Ovary (tissue), 3 donors: ENCODE measurements at regions not wholly inside any gene's neighbourhood (a gene's known extent, or its start where the extent isn't known, plus 50 kb on each side); places are given as distances from the start of the nearest gene placed in this dataset.

Experiments used
- CTCF ChIP-seq, 3 donors: fragments of 450-650 bp in 2 of 3; fragments of 200-600 bp in 1 of 3; IDR thresholded peaks; one replicate each; pipeline versions ENCODE4 v1.5.1 to v1.8.0; 2016 to 2022; ENCODE audit warnings: antibody characterized with exemption in 3 of 3, mild to moderate bottlenecking in 1 of 3
- EP300 ChIP-seq: sonication (generic); formaldehyde crosslinking; IDR thresholded peaks from one replicate; pipeline ENCODE4 v1.6.1; 2017; ENCODE audit warnings: antibody characterized with exemption
- POLR2A ChIP-seq: fragments of 450-650 bp; IDR thresholded peaks from one replicate; pipeline ENCODE4 v1.6.1; 2017; ENCODE audit warnings: antibody characterized with exemption, mild to moderate bottlenecking, moderate library complexity
- donor health status: DM: no; HTN: no; CAD: no.

GRCh38 chr5:155866971-155867370, 460.0 kb upstream of the SGCD start:
- TF ChIP-seq CTCF (IDR thresholded peaks at IDR 0.05) (no peak), POLR2A (no peak), EP300 (no peak)
